ENCODE measurements at regions not wholly inside any gene's neighbourhood (a gene's known extent, or its start where the extent isn't known, plus 50 kb on each side); places are given as distances from the start of the nearest gene placed in this dataset.

DNA sequence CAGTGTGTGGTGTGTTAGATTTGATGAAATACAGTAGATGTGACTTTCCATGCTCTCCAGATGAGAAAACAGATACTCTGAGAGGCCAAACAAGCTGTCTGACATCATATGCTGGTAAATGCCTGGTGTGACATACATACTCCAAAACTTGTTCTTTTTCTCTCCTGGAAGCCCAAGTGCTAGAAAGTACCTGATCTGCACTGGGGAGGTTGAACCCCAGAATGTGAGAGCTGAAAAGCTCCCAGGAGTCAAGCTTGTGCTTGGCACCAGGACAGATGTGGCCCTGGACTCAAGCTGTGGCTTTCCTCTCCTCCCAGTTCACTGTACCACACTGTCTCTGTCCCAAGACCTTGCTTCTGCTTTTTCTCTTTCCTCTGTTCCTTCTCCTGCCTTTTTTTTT, 389.0 kb upstream of the USP24 start:
- TF ChIP-seq, protein P1, sequence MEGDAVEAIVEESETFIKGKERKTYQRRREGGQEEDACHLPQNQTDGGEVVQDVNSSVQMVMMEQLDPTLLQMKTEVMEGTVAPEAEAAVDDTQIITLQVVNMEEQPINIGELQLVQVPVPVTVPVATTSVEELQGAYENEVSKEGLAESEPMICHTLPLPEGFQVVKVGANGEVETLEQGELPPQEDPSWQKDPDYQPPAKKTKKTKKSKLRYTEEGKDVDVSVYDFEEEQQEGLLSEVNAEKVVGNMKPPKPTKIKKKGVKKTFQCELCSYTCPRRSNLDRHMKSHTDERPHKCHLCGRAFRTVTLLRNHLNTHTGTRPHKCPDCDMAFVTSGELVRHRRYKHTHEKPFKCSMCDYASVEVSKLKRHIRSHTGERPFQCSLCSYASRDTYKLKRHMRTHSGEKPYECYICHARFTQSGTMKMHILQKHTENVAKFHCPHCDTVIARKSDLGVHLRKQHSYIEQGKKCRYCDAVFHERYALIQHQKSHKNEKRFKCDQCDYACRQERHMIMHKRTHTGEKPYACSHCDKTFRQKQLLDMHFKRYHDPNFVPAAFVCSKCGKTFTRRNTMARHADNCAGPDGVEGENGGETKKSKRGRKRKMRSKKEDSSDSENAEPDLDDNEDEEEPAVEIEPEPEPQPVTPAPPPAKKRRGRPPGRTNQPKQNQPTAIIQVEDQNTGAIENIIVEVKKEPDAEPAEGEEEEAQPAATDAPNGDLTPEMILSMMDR (IDR thresholded peaks at IDR 0.05), result no peak
- TF ChIP-seq POLR2AphosphoS5 (IDR thresholded peaks at IDR 0.05), result no peak
